ENCODE measurements at regions not wholly inside any gene's neighbourhood (a gene's known extent, or its start where the extent isn't known, plus 50 kb on each side); places are given as distances from the start of the nearest gene placed in this dataset.
"Not testable (repeated sequence)": the region's sequence is repeated elsewhere in the genome, so short reads cannot be mapped to it uniquely, and the experiment has no call there.

DNA sequence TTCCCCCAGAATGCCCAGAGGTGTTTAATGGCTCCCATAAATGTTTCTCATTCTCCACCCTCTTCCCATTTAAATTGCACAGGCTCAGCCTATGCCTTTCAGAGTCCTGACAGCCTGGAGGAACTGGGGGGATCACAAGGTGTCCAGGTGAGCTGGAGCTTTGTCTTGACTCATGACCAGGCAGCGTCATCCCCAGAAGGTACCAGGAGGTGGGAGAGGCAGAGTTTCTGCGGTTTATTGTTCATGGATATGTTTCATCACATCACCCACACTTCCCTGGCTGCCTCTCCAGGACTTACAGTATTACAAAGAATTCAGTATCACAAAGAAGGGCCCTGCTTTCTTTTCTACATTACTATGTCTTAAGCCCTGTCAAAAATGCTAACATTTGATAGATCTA lies 103.2 kb upstream of the GALNT18 start:
- ChIA-PET CTCF (no interaction called here), POLR2A (no interaction called here)
- ATAC-seq (no peak), DNase-seq (no peak)
- Mint-ChIP-seq H3K4me3 (no peak overlapping the region), H3K27ac (no peak overlapping the region), H3K9me3 (peaks cover 6% of the 10 kb centered on the region), H3K36me3 (ENCODE audit: low read depth) (no peaks in the 10 kb centered on the region), H3K4me1 (ENCODE audit: low read depth) (no peaks in the 10 kb centered on the region), H3K27me3 (peaks cover 16% of the 10 kb centered on the region)
- intact Hi-C loops (cut with micrococcal nuclease), result no loop called here
- TF ChIP-seq CTCF (IDR thresholded peaks at IDR 0.05), result no peak

DNA sequence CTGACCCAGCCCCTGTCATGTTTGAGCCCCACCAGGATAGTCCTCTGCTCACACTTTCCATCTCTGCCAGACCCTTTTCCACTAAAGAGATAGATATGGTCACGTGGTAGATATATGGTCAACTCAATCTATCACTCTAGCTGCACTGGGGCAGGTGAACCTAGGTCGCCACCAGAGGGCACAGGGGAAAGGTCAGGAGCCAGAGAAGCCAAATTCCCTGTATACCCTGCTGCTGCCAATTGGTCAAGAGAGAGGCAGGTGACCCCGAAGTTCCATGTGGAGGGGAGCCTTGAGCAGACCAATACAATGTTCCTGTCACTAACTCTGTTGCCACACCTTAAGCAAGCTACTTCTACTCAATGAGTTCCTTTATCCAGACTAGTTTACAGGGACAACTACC lies 101.1 kb upstream of the GALNT18 start:
- H3K9me3 Mint-ChIP-seq, result peaks cover 6% of the 10 kb centered on the region
- intact Hi-C loops (cut with micrococcal nuclease), result no loop called here
- POLR2A ChIA-PET, result no interaction called here
- no peak for ATAC-seq
- H3K4me3 Mint-ChIP-seq, result no peak overlapping the region
- H3K36me3 Mint-ChIP-seq (ENCODE audit: low read depth), result no peaks in the 10 kb centered on the region
- no peak for DNase-seq
- peaks cover 20% of the 10 kb centered on the region for H3K27me3 Mint-ChIP-seq
- TF ChIP-seq CTCF (IDR thresholded peaks at IDR 0.05), result no peak
- CTCF ChIA-PET, result no interaction called here
- H3K4me1 Mint-ChIP-seq (ENCODE audit: low read depth), result no peaks in the 10 kb centered on the region
- H3K27ac Mint-ChIP-seq, result no peak overlapping the region

DNA sequence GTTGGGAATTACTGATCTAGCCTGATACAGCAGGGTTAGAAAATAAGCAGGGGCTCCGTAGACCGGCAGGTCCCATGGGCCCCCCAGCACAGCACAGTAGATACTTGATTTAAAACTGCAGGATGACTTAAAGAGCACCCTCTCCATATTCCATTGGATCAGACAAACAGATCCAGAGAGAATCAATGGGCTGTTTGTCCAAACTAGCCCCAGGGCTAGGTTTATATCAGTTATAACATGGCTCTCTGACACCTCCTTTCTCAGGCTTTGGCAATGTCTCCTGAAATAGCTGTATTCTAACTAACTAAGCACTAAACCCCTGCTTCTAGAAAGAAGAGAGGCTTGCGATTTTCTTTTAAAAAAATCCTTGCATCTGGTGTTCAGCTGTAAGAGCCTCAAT lies 100.4 kb upstream of the GALNT18 start:
- Mint-ChIP-seq H3K27me3 (peaks cover 20% of the 10 kb centered on the region), H3K4me1 (ENCODE audit: low read depth) (no peaks in the 10 kb centered on the region), H3K4me3 (no peak overlapping the region), H3K27ac (no peak overlapping the region), H3K36me3 (ENCODE audit: low read depth) (no peaks in the 10 kb centered on the region), H3K9me3 (peaks cover 6% of the 10 kb centered on the region)
- TF ChIP-seq CTCF (IDR thresholded peaks at IDR 0.05), result no peak
- POLR2A ChIA-PET, result no interaction called here
- ATAC-seq (no peak), DNase-seq (no peak)
- CTCF ChIA-PET, result no interaction called here
- intact Hi-C loops (cut with micrococcal nuclease), result no loop called here

GRCh38 chr11:11718511-11718910 lies 96.7 kb upstream of the GALNT18 start:
- no peak for DNase-seq
- no peak overlapping the region for H3K27ac Mint-ChIP-seq
- H3K27me3 Mint-ChIP-seq, result peaks cover 14% of the 10 kb centered on the region
- H3K4me3 Mint-ChIP-seq, result no peak overlapping the region
- no peaks in the 10 kb centered on the region for H3K4me1 Mint-ChIP-seq (ENCODE audit: low read depth)
- no peak for ATAC-seq
- H3K36me3 Mint-ChIP-seq (ENCODE audit: low read depth), result peaks cover 1% of the 10 kb centered on the region
- ChIA-PET CTCF (interaction anchor here (1.1 kb wide), 1 partner anchor 81 kb away, joined by 3 read pairs; no protein-coding TSS in a partner anchor), POLR2A (no interaction called here)
- TF ChIP-seq CTCF (IDR thresholded peaks at IDR 0.05), result no peak
- intact Hi-C loops (cut with micrococcal nuclease), result no loop called here
- peaks cover 13% of the 10 kb centered on the region for H3K9me3 Mint-ChIP-seq

DNA sequence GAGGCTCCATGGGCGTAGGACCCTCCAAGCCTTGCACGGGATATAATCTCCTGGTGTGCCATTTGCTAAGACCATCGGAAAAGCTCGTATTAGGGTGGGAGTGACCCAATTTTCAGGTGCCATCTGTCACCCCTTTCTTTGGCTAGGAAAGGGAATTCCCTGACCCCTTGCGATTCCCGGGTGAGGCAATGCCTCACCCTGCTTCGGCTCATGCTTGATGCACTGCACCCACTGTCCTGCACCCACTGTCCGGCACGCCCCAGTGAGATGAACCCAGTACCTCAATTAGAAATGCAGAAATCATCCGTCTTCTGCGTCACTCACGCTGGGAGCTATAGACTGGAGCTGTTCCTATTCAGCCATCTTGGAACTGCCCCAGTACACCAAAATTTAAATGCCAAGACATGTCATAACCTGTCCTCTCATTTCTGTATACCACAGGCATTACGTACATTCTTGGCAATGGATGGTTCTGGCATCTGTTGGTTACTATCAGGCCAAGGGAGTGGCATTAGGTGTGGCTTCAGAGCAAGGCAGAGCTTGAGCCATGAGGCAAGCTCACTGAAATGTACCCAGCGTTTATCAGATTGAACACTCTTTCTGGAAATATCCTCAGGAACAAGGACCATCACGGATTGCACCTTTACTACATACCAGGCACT lies 95.4 kb upstream of the GALNT18 start:
- ATAC-seq (no peak), DNase-seq (no peak)
- ChIA-PET POLR2A (no interaction called here), CTCF (no interaction called here)
- H3K4me3 Mint-ChIP-seq, result no peak overlapping the region
- intact Hi-C loops (cut with micrococcal nuclease), result no loop called here
- H3K4me1 Mint-ChIP-seq (ENCODE audit: low read depth), result no peaks in the 10 kb centered on the region
- TF ChIP-seq CTCF (IDR thresholded peaks at IDR 0.05), result no peak
- no peak overlapping the region for H3K27ac Mint-ChIP-seq
- H3K9me3 Mint-ChIP-seq, result peaks cover 13% of the 10 kb centered on the region
- peaks cover 9% of the 10 kb centered on the region for H3K27me3 Mint-ChIP-seq
- peaks cover 1% of the 10 kb centered on the region for H3K36me3 Mint-ChIP-seq (ENCODE audit: low read depth)

DNA sequence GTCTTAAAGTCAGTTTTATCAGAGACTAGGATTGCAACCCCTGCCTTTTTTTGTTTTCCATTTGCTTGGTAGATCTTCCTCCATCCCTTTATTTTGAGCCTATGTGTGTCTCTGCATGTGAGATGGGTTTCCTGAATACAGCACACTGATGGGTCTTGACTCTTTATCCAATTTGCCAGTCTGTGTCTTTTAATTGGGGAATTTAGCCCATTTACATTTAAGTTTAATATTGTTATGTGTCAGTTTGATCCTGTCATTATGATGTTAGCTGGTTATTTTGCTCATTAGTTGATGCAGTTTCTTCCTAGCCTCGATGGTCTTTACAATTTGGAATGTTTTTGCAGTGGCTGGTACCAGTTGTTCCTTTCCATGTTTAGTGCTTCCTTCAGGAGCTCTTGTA lies 93.3 kb upstream of the GALNT18 start:
- H3K27me3 Mint-ChIP-seq; H3K36me3 Mint-ChIP-seq (ENCODE audit: low read depth); intact Hi-C loops (cut with micrococcal nuclease); H3K4me1 Mint-ChIP-seq (ENCODE audit: low read depth); ATAC-seq; H3K9me3 Mint-ChIP-seq; H3K27ac Mint-ChIP-seq; POLR2A ChIA-PET; H3K4me3 Mint-ChIP-seq; DNase-seq; CTCF ChIA-PET: not testable (repeated sequence)

All from activated CD8-positive, alpha-beta T cell treated with anti-CD3 and anti-CD28 coated beads for 36 hours (primary cell).